ENCODE measurements at regions not wholly inside any gene's neighbourhood (a gene's known extent, or its start where the extent isn't known, plus 50 kb on each side); places are given as distances from the start of the nearest gene placed in this dataset.
"Not testable (repeated sequence)": the region's sequence is repeated elsewhere in the genome, so short reads cannot be mapped to it uniquely, and the experiment has no call there.

- no peak overlapping the region for H3K4me3 ChIP-seq (ENCODE audit: control insufficient read depth, low read depth, low read length)
- no peak for TF ChIP-seq CTCF (IDR thresholded peaks at IDR 0.05; ENCODE audit: control insufficient read depth, insufficient read depth, low read depth, low read length, missing control alignments)
- no peak for DNase-seq (ENCODE audit: low read depth)
Observed at GRCh38 chr2:184993746-184994145, 395.4 kb downstream of the ZNF804A start.

GRCh38 chr2:185006481-185006880, 408.2 kb downstream of the ZNF804A start:
- no peak for TF ChIP-seq CTCF (IDR thresholded peaks at IDR 0.05; ENCODE audit: control insufficient read depth, insufficient read depth, low read depth, low read length, missing control alignments)
- no peak overlapping the region for H3K4me3 ChIP-seq (ENCODE audit: control insufficient read depth, low read depth, low read length)
- DNase-seq (ENCODE audit: low read depth): no peak

- DNase-seq (ENCODE audit: low read depth): no peak
- H3K4me3 ChIP-seq (ENCODE audit: control insufficient read depth, low read depth, low read length): no peak overlapping the region
- no peak for TF ChIP-seq CTCF (IDR thresholded peaks at IDR 0.05; ENCODE audit: control insufficient read depth, insufficient read depth, low read depth, low read length, missing control alignments)
Observed at GRCh38 chr2:185012643-185013042, 414.3 kb downstream of the ZNF804A start.

GRCh38 chr2:185014076-185014475, 415.7 kb downstream of the ZNF804A start:
- DNase-seq (ENCODE audit: low read depth): no peak
- no peak for TF ChIP-seq CTCF (IDR thresholded peaks at IDR 0.05; ENCODE audit: control insufficient read depth, insufficient read depth, low read depth, low read length, missing control alignments)
- H3K4me3 ChIP-seq (ENCODE audit: control insufficient read depth, low read depth, low read length): no peak overlapping the region

GRCh38 chr2:185025891-185026290, 427.6 kb downstream of the ZNF804A start:
- not testable (repeated sequence) for H3K4me3 ChIP-seq (ENCODE audit: control insufficient read depth, low read depth, low read length); DNase-seq (ENCODE audit: low read depth)

- no peak for DNase-seq (ENCODE audit: low read depth)
- no peak overlapping the region for H3K4me3 ChIP-seq (ENCODE audit: control insufficient read depth, low read depth, low read length)
- TF ChIP-seq CTCF (IDR thresholded peaks at IDR 0.05; ENCODE audit: control insufficient read depth, insufficient read depth, low read depth, low read length, missing control alignments): no peak
Observed at GRCh38 chr2:185035906-185036305, 437.6 kb downstream of the ZNF804A start.

- DNase-seq (ENCODE audit: low read depth): no peak
- no peak overlapping the region for H3K4me3 ChIP-seq (ENCODE audit: control insufficient read depth, low read depth, low read length)
- TF ChIP-seq CTCF (IDR thresholded peaks at IDR 0.05; ENCODE audit: control insufficient read depth, insufficient read depth, low read depth, low read length, missing control alignments): no peak
Observed at GRCh38 chr2:185044323-185044874, 446.1 kb downstream of the ZNF804A start.

Measured in AG09309 (cell line).